Lung (tissue), 11 donors: ENCODE measurements at regions not wholly inside any gene's neighbourhood (a gene's known extent, or its start where the extent isn't known, plus 50 kb on each side); places are given as distances from the start of the nearest gene placed in this dataset.

ENCODE experiments used
- ATAC-seq: fragments of 200-7000 bp; cut with Tn5 transposase; one replicate; pipeline ENCODE4 v1.9.1; 2020; ENCODE audit warnings: moderate number of reproducible peaks; ENCODE audit not compliant: insufficient read depth, low FRiP score
- DNase-seq, 3 donors: peaks; one replicate each; pipeline ENCODE4 v3.0.0-alpha.2; 2013 to 2017
- H3K27ac ChIP-seq, 2 donors: one replicate each; pipeline ENCODE4 v1.5.1; 2013; ENCODE audit warnings: mild to moderate bottlenecking in 2 of 2, moderate library complexity in 2 of 2, control low read depth in 1 of 2, inconsistent platforms in 1 of 2, low read depth in 1 of 2, low read length in 1 of 2
- H3K27me3 ChIP-seq, 3 donors: one replicate each; pipeline ENCODE4 v1.5.1; 2013; ENCODE audit warnings: low read length in 2 of 3; ENCODE audit not compliant: control insufficient read depth in 3 of 3, insufficient read depth in 3 of 3
- H3K36me3 ChIP-seq, 4 donors: one replicate each; pipeline ENCODE4 v1.5.1; 2013; ENCODE audit warnings: low read length in 4 of 4, mild to moderate bottlenecking in 1 of 4, moderate library complexity in 1 of 4; ENCODE audit not compliant: control insufficient read depth in 4 of 4, insufficient read depth in 4 of 4
- H3K4me1 ChIP-seq, 5 donors: one replicate each; pipeline ENCODE4 v1.5.1; 2013; ENCODE audit warnings: low read length in 5 of 5, mild to moderate bottlenecking in 2 of 5, moderate library complexity in 1 of 5; ENCODE audit not compliant: control insufficient read depth in 5 of 5, insufficient read depth in 5 of 5
- H3K4me3 ChIP-seq: one replicate; pipeline ENCODE4 v1.5.1; 2013; ENCODE audit warnings: mild to moderate bottlenecking, control low read depth, moderate library complexity
- H3K9ac ChIP-seq, 2 donors: one replicate each; pipeline ENCODE4 v1.5.1; 2013; ENCODE audit warnings: low read length in 2 of 2, control low read depth in 1 of 2; ENCODE audit not compliant: insufficient read depth in 1 of 2
- H3K9me3 ChIP-seq, 4 donors: one replicate each; pipeline ENCODE4 v1.5.1; 2013; ENCODE audit warnings: low read length in 3 of 4, mild to moderate bottlenecking in 1 of 4, moderate library complexity in 1 of 4; ENCODE audit not compliant: control insufficient read depth in 4 of 4, insufficient read depth in 3 of 4
- CTCF ChIP-seq: IDR thresholded peaks from 2 replicates; pipeline ENCODE4 v1.5.1; 2012; ENCODE audit warnings: mild to moderate bottlenecking; ENCODE audit errors: control extremely low read depth, extremely low read depth
- WGBS, 2 donors: extraction: QIAGEN DNeasy Blood & Tissue Kit; methylation state at CpG; one replicate each; pipeline ENCODE4 v1.1.7; 2013; 5-methylcytosine and 5-hydroxymethylcytosine counted together
- donor health status: control.
- donor health status: control.
- donor health status: Bipolar disorder and iron deficiency.
- donor health status: healthy.
- donor health status: DM: yes; HTN: yes; CAD: no.

- no peaks in the 10 kb centered on the region for H3K9me3 ChIP-seq
- H3K27ac ChIP-seq, result peak overlapping the region in 1 of 2 donors; percentile 66
- no peak overlapping the region for H3K4me3 ChIP-seq
- peaks cover 0 to 7% (median 0%) of the 10 kb centered on the region in 5 donors for H3K4me1 ChIP-seq
- no peak for TF ChIP-seq CTCF
- WGBS, 2 donors, result 35 to 50% methylated on average over 18 of the region's 18 CpGs
- H3K9ac ChIP-seq, result no peak overlapping the region
- DNase-seq (peak; percentile 76 to 85 (median 82)), ATAC-seq (peak; percentile 78)
- H3K36me3 ChIP-seq, result no peaks in the 10 kb centered on the region
- peaks cover 0 to 2% (median 0%) of the 10 kb centered on the region in 3 donors for H3K27me3 ChIP-seq
These were observed 105.8 kb downstream of the NOG start for GRCh38 chr17:56699186-56699894.

DNA sequence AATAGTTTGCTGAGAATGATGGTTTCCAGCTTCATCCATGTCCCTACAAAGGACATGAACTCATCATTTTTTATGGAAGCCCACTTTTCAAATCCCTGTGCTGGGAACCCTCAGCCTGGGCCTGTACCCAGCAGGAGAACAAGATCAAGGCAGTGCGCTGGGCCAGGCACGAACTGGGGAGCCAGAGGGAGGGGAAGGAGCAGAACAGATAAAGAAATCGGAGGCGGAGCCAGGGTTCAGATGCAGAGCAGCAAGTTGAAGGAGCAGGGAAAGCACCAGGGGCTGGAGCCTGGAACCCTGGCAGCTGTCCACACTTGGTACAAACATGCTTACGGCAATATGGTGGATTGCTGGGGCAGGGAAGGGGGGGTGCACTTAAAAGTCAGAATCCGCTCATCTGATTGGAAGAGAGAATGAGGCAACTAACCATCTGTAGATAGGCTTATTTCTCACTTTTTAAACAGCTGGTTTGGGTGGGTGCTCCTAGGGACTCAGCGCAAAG, 107.5 kb downstream of the NOG start:
- no peaks in the 10 kb centered on the region for H3K9me3 ChIP-seq
- H3K9ac ChIP-seq, result no peak overlapping the region
- ATAC-seq (no peak), DNase-seq (peak in 2 of 3 donors; percentile 28 to 46)
- WGBS, 2 donors, result 80 to 91% methylated on average over 7 of the region's 7 CpGs
- no peak for TF ChIP-seq CTCF
- no peaks in the 10 kb centered on the region for H3K36me3 ChIP-seq
- H3K4me3 ChIP-seq, result no peak overlapping the region
- H3K4me1 ChIP-seq, result peaks cover 0 to 7% (median 0%) of the 10 kb centered on the region in 5 donors
- H3K27ac ChIP-seq, result no peak overlapping the region
- peaks cover 0 to 2% (median 0%) of the 10 kb centered on the region in 3 donors for H3K27me3 ChIP-seq

DNA sequence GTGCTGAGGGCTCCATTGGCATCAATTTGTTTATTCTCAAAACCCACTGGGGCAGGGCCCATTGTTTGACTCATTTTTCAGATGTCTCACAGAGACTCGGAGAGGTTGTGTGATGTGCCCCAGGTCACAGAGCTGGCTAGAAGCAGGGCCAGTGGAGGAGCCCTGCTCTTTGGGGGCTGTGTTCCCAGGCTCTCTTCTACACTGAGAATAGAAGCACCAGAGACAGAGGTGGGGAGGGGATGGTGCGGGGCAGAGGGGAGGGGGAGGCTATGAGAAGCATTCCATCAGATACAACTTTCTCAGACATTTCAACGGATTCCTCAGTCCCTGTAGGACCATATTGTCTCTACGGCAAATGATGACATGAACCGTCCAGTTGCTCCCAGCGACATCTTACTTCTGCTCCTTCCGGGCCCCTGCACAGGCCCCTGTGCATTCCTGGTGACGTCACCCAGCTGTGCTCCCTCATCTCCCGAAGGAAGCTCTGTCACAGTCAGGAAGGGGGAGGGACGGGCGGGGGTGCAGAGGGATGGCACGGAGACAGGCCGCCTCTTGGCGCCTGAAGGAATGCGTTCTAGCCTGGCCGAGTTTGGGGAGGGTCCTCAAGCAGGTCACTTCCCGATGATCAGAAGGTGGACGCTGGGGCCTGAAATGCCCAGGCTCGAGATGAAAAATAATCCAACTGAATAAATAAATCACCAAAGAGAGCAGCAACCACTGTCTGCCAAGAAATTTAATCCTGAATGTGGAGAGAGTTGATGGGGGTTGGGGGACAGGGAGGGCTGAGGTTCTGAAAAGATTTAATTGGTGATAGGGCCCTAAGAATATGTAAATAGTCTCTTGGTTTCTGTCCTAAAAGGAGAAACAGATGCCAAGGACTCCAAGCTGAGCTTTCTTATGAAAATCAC, 114.1 kb downstream of the NOG start:
- H3K4me1 ChIP-seq, result peaks cover 0 to 8% (median 0%) of the 10 kb centered on the region in 5 donors
- no peak overlapping the region for H3K4me3 ChIP-seq
- H3K27ac ChIP-seq, result no peak overlapping the region
- H3K9me3 ChIP-seq, result no peaks in the 10 kb centered on the region
- DNase-seq, result peak; percentile 47 to 73 (median 70)
- TF ChIP-seq CTCF, result no peak
- WGBS, 2 donors, result 48 to 68% methylated on average over 19 of the region's 19 CpGs
- no peaks in the 10 kb centered on the region for H3K36me3 ChIP-seq
- ATAC-seq, result no peak
- H3K27me3 ChIP-seq, result no peaks in the 10 kb centered on the region
- no peak overlapping the region for H3K9ac ChIP-seq
